ENCODE measurements at regions not wholly inside any gene's neighbourhood (a gene's known extent, or its start where the extent isn't known, plus 50 kb on each side); places are given as distances from the start of the nearest gene placed in this dataset.

- WGBS (ENCODE audit: insufficient coverage, insufficient replicate concordance, low lambda C conversion rate, missing lambda C conversion rate) = 0% methylated on average over 4 of the region's 4 CpGs
- Histone ChIP-seq H3K9ac (ENCODE audit: control insufficient read depth, insufficient read depth, low read length) (no peak overlapping the region), H2AFZ (ENCODE audit: control insufficient read depth, low read depth, low read length) (no peak overlapping the region), H3K4me3 (no peak overlapping the region), H3K79me2 (ENCODE audit: control insufficient read depth, insufficient read depth, low read length) (no peaks in the 10 kb centered on the region), H3K4me2 (ENCODE audit: control insufficient read depth, insufficient read depth) (no peak overlapping the region), H3K27me3 (replicated peaks in 1 of 2; ENCODE audit: control insufficient read depth in 2 of 2, insufficient read depth in 2 of 2, low read length in 1 of 2) (no peaks in the 10 kb centered on the region), H4K20me1 (ENCODE audit: control insufficient read depth, insufficient read depth) (no peaks in the 10 kb centered on the region), H3K36me3 (ENCODE audit: control insufficient read depth in 2 of 2, insufficient read depth in 2 of 2, low read length in 1 of 2) (no peaks in the 10 kb centered on the region), H3K27ac (ENCODE audit: control insufficient read depth, insufficient read depth) (no peak overlapping the region), H3K4me1 (ENCODE audit: control insufficient read depth, insufficient read depth, low read length) (no peaks in the 10 kb centered on the region), H3K9me3 (replicated peaks; ENCODE audit: control insufficient read depth, insufficient read depth, low read length) (no peaks in the 10 kb centered on the region)
- ChIA-PET POLR2A (no interaction called here), RAD21 (ENCODE audit: unreplicated experiment) (no interaction called here), CTCF (interaction anchor here (0.6 to 1.1 kb wide), 2 partner anchors 59 to 636 kb away, joined by 3 read pairs; no protein-coding TSS in a partner anchor), SMC1A (ENCODE audit: uncharacterized antibody, unreplicated experiment) (no interaction called here)
- FAIRE-seq = no peak
- in situ Hi-C loops (cut with MboI) (no loop called here), intact Hi-C loops (cut with micrococcal nuclease; ENCODE audit: unreplicated experiment) (no loop called here)
- no peak for DNase-seq (ENCODE audit: low read depth, low spot score)
- ATAC-seq = no peak
- BruUV-seq (replicated peaks) = no TSS peak
- TF ChIP-seq RFX5 (IDR thresholded peaks at IDR 0.05; ENCODE audit: low read depth, low read length) (no peak), CBX5 (IDR thresholded peaks at IDR 0.05; ENCODE audit: low read depth) (no peak), ZBTB11 (CRISPR knock-in tag; IDR thresholded peaks at IDR 0.05) (no peak), RELB (IDR thresholded peaks at IDR 0.05; ENCODE audit: low read depth) (no peak), HDGF (IDR thresholded peaks at IDR 0.05) (no peak), HDAC6 (IDR thresholded peaks at IDR 0.05; ENCODE audit: unreplicated experiment) (no peak), SRF (IDR thresholded peaks at IDR 0.05; ENCODE audit: low read depth in 2 of 2, low read length in 2 of 2) (no peak), SPI1 (IDR thresholded peaks at IDR 0.05; ENCODE audit: borderline replicate concordance, insufficient read depth, low read depth, low read length) (no peak), NKRF (conservative IDR thresholded peaks at IDR 0.05) (no peak), SUZ12 (IDR thresholded peaks at IDR 0.05; ENCODE audit: unreplicated experiment) (no peak), PBX3 (IDR thresholded peaks at IDR 0.05; ENCODE audit: insufficient replicate concordance, low read depth, low read length) (no peak), RAD21 (IDR thresholded peaks at IDR 0.05; ENCODE audit: insufficient read depth, low read depth, low read length) (no peak)
Observed at GRCh38 chr13:59449750-59450149, 714.0 kb downstream of the DIAPH3 start.
